Keratinocyte (primary cell): ENCODE measurements at regions not wholly inside any gene's neighbourhood (a gene's known extent, or its start where the extent isn't known, plus 50 kb on each side); places are given as distances from the start of the nearest gene placed in this dataset.
"Not testable (repeated sequence)": the region's sequence is repeated elsewhere in the genome, so short reads cannot be mapped to it uniquely, and the experiment has no call there.

ENCODE experiments used
- DNase-seq: peaks from one replicate; pipeline ENCODE4 v3.0.0-alpha.2; 2011; ENCODE audit warnings: low read depth, missing footprints, low spot score
- FAIRE-seq: peaks from 2 replicates; lab custom pipeline; 2011; peaks lifted over from hg19 to GRCh38; lab: Jason Lieb, UNC
- H2AFZ ChIP-seq: 2 replicates; pipeline ENCODE4 v1.6.0; 2012; ENCODE audit warnings: low read length, control low read depth, inconsistent platforms; ENCODE audit not compliant: control insufficient read depth
- H3K27ac ChIP-seq: 2 replicates; pipeline ENCODE4 v1.5.1; 2011; ENCODE audit warnings: low read length; ENCODE audit not compliant: control insufficient read depth, insufficient read depth
- H3K27me3 ChIP-seq: 3 replicates; pipeline ENCODE4 v1.6.0; 2011; ENCODE audit warnings: low read length; ENCODE audit not compliant: control insufficient read depth, insufficient read depth; ENCODE audit errors: extremely low read depth
- H3K36me3 ChIP-seq, 2 experiments: 2 replicates in 1 of 2; 3 replicates in 1 of 2; pipeline ENCODE4 v1.5.1; 2011; ENCODE audit warnings: low read length in 2 of 2, mild to moderate bottlenecking in 1 of 2; ENCODE audit not compliant: control insufficient read depth in 2 of 2, insufficient read depth in 2 of 2; ENCODE audit errors: extremely low read depth in 1 of 2
- H3K4me1 ChIP-seq: 3 replicates; pipeline ENCODE4 v1.5.1; 2011; ENCODE audit warnings: low read length; ENCODE audit not compliant: control insufficient read depth, insufficient read depth; ENCODE audit errors: extremely low read depth
- H3K4me2 ChIP-seq: 3 replicates; pipeline ENCODE4 v1.6.0; 2011; ENCODE audit warnings: low read depth, low read length; ENCODE audit not compliant: control insufficient read depth, insufficient read depth; ENCODE audit errors: extremely low read depth
- H3K4me3 ChIP-seq, 3 experiments: fragments of 200-600 bp in 1 of 3; sonication (generic) in 1 of 3; 2 replicates in 2 of 3; 3 replicates in 1 of 3; pipeline ENCODE4 v1.5.1; 2011 to 2016; ENCODE audit warnings: low read length in 3 of 3, mild to moderate bottlenecking in 3 of 3, control low read depth in 2 of 3, inconsistent platforms in 1 of 3, low read depth in 1 of 3, mixed read lengths in 1 of 3, mixed run types in 1 of 3, moderate library complexity in 1 of 3; ENCODE audit not compliant: control insufficient read depth in 2 of 3, insufficient read depth in 2 of 3; ENCODE audit errors: extremely low read depth in 1 of 3
- H3K79me2 ChIP-seq: 2 replicates; pipeline ENCODE4 v1.6.0; 2012; ENCODE audit warnings: low read length; ENCODE audit not compliant: control insufficient read depth, insufficient read depth
- H3K9ac ChIP-seq: 3 replicates; pipeline ENCODE4 v1.6.0; 2011; ENCODE audit warnings: low read length; ENCODE audit not compliant: control insufficient read depth, insufficient read depth; ENCODE audit errors: extremely low read depth
- H3K9me1 ChIP-seq: 3 replicates; pipeline ENCODE4 v1.6.0; 2011; ENCODE audit warnings: low read length; ENCODE audit not compliant: control insufficient read depth, insufficient read depth; ENCODE audit errors: extremely low read depth
- H3K9me3 ChIP-seq: 2 replicates; pipeline ENCODE4 v1.5.1; 2012; ENCODE audit warnings: low read depth, low read length; ENCODE audit not compliant: control insufficient read depth
- H4K20me1 ChIP-seq: 3 replicates; pipeline ENCODE4 v1.6.0; 2011; ENCODE audit warnings: low read length; ENCODE audit not compliant: control insufficient read depth, insufficient read depth; ENCODE audit errors: extremely low read depth
- dilution Hi-C: fragments of 300-500 bp; cut with MboI; formaldehyde crosslinking; loops from one replicate; pipeline ENCODE4 v1.7.0; 2020; ENCODE audit warnings: low sequenced_read_pairs; ENCODE audit not compliant: extremely low pct_ligation_motif_present

- H3K9ac ChIP-seq, H2AFZ ChIP-seq, dilution Hi-C loops, H3K4me2 ChIP-seq, H3K79me2 ChIP-seq, FAIRE-seq, H3K27ac ChIP-seq, H3K4me3 ChIP-seq, H3K36me3 ChIP-seq, H3K4me1 ChIP-seq, H3K27me3 ChIP-seq, DNase-seq, H3K9me1 ChIP-seq, H3K9me3 ChIP-seq, H4K20me1 ChIP-seq: not testable (repeated sequence)
These were observed 153.2 kb upstream of the NBPF19 start for GRCh38 chr1:149321732-149322016.

- FAIRE-seq, H3K4me3 ChIP-seq, H2AFZ ChIP-seq, H3K36me3 ChIP-seq, H3K9me1 ChIP-seq, H3K27me3 ChIP-seq, H3K9me3 ChIP-seq, H3K4me1 ChIP-seq, H3K27ac ChIP-seq, H3K4me2 ChIP-seq, H4K20me1 ChIP-seq, DNase-seq, H3K79me2 ChIP-seq, dilution Hi-C loops, H3K9ac ChIP-seq: not testable (repeated sequence)
These were observed 144.8 kb upstream of the NBPF19 start for GRCh38 chr1:149330081-149330335.

- H3K4me1 ChIP-seq, H3K4me3 ChIP-seq, H3K9me1 ChIP-seq, H3K9me3 ChIP-seq, H3K27ac ChIP-seq, FAIRE-seq, H4K20me1 ChIP-seq, H2AFZ ChIP-seq, DNase-seq, H3K4me2 ChIP-seq, H3K79me2 ChIP-seq, H3K9ac ChIP-seq, dilution Hi-C loops, H3K27me3 ChIP-seq, H3K36me3 ChIP-seq: not testable (repeated sequence)
These were observed 138.8 kb upstream of the NBPF19 start for GRCh38 chr1:149336082-149336481.

- H4K20me1 ChIP-seq, H3K4me1 ChIP-seq, H3K36me3 ChIP-seq, H3K27me3 ChIP-seq, H3K4me3 ChIP-seq, H3K9me3 ChIP-seq, FAIRE-seq, H3K9ac ChIP-seq, H3K9me1 ChIP-seq, H3K4me2 ChIP-seq, H3K27ac ChIP-seq, dilution Hi-C loops, DNase-seq, H2AFZ ChIP-seq, H3K79me2 ChIP-seq: not testable (repeated sequence)
These were observed 136.6 kb upstream of the NBPF19 start for GRCh38 chr1:149338221-149338691.

GRCh38 chr1:149338698-149339097 is 136.1 kb upstream of the NBPF19 start:
- DNase-seq, H3K4me1 ChIP-seq, H3K36me3 ChIP-seq, H3K9ac ChIP-seq, H3K27ac ChIP-seq, H3K79me2 ChIP-seq, H3K9me1 ChIP-seq, H2AFZ ChIP-seq, dilution Hi-C loops, H3K4me3 ChIP-seq, H4K20me1 ChIP-seq, H3K27me3 ChIP-seq, H3K9me3 ChIP-seq, H3K4me2 ChIP-seq: not testable (repeated sequence)
- peak; percentile 52 for FAIRE-seq
